ENCODE measurements at regions not wholly inside any gene's neighbourhood (a gene's known extent, or its start where the extent isn't known, plus 50 kb on each side); places are given as distances from the start of the nearest gene placed in this dataset.

- H3K27ac Mint-ChIP-seq: no peak overlapping the region
- H3K4me1 Mint-ChIP-seq: no peaks in the 10 kb centered on the region
- no peaks in the 10 kb centered on the region for H3K36me3 Mint-ChIP-seq (ENCODE audit: low read depth)
- H3K4me3 Mint-ChIP-seq: no peak overlapping the region
- no peaks in the 10 kb centered on the region for H3K27me3 Mint-ChIP-seq (ENCODE audit: low read depth)
- no peak for TF ChIP-seq CTCF (IDR thresholded peaks at IDR 0.05; ENCODE audit: unreplicated experiment in 3 of 3)
- peaks cover 20% of the 10 kb centered on the region for H3K9me3 Mint-ChIP-seq
Measured at GRCh38 chr4:54813674-54814073, 155.9 kb downstream of the KIT start.

GRCh38 chr4:54806351-54806750 lies 148.6 kb downstream of the KIT start:
- Mint-ChIP-seq H3K36me3 (ENCODE audit: low read depth) (no peaks in the 10 kb centered on the region), H3K4me3 (no peak overlapping the region)
- TF ChIP-seq CTCF (IDR thresholded peaks at IDR 0.05; ENCODE audit: unreplicated experiment in 3 of 3): no peak

GRCh38 chr4:54802336-54802735 lies 144.6 kb downstream of the KIT start:
- H3K27me3 Mint-ChIP-seq (ENCODE audit: low read depth): peaks cover 3% of the 10 kb centered on the region
- no peaks in the 10 kb centered on the region for H3K4me1 Mint-ChIP-seq
- H3K9me3 Mint-ChIP-seq: peaks cover 27% of the 10 kb centered on the region
- no peak for TF ChIP-seq CTCF (IDR thresholded peaks at IDR 0.05; ENCODE audit: unreplicated experiment in 3 of 3)
- no peak overlapping the region for H3K27ac Mint-ChIP-seq
- H3K4me3 Mint-ChIP-seq: no peak overlapping the region
- no peaks in the 10 kb centered on the region for H3K36me3 Mint-ChIP-seq (ENCODE audit: low read depth)

More at GRCh38 chr4:54806351-54806750, 148.6 kb downstream of the KIT start:
- peaks cover 37% of the 10 kb centered on the region for H3K9me3 Mint-ChIP-seq
- no peak overlapping the region for H3K27ac Mint-ChIP-seq
- H3K4me1 Mint-ChIP-seq: no peaks in the 10 kb centered on the region
- peaks cover 6% of the 10 kb centered on the region for H3K27me3 Mint-ChIP-seq (ENCODE audit: low read depth)

GRCh38 chr4:54800831-54801530 lies 143.2 kb downstream of the KIT start:
- Mint-ChIP-seq H3K27ac (no peak overlapping the region), H3K9me3 (peaks cover 20% of the 10 kb centered on the region), H3K36me3 (ENCODE audit: low read depth) (no peaks in the 10 kb centered on the region), H3K27me3 (ENCODE audit: low read depth) (peaks cover 3% of the 10 kb centered on the region), H3K4me1 (no peaks in the 10 kb centered on the region), H3K4me3 (no peak overlapping the region)
- TF ChIP-seq CTCF (IDR thresholded peaks at IDR 0.05; ENCODE audit: unreplicated experiment in 3 of 3): no peak

- Mint-ChIP-seq H3K9me3 (peaks cover 4% of the 10 kb centered on the region), H3K27ac (no peak overlapping the region), H3K36me3 (ENCODE audit: low read depth) (no peaks in the 10 kb centered on the region), H3K4me1 (no peaks in the 10 kb centered on the region), H3K4me3 (no peak overlapping the region), H3K27me3 (ENCODE audit: low read depth) (no peaks in the 10 kb centered on the region)
- no peak for TF ChIP-seq CTCF (IDR thresholded peaks at IDR 0.05; ENCODE audit: unreplicated experiment in 3 of 3)
Measured at GRCh38 chr4:54794579-54794978, 136.8 kb downstream of the KIT start.

- TF ChIP-seq CTCF (IDR thresholded peaks at IDR 0.05; ENCODE audit: unreplicated experiment in 3 of 3): no peak
- peaks cover 2% of the 10 kb centered on the region for H3K9me3 Mint-ChIP-seq
- H3K27me3 Mint-ChIP-seq (ENCODE audit: low read depth): no peaks in the 10 kb centered on the region
- H3K36me3 Mint-ChIP-seq (ENCODE audit: low read depth): no peaks in the 10 kb centered on the region
- no peak overlapping the region for H3K4me3 Mint-ChIP-seq
- H3K4me1 Mint-ChIP-seq: no peaks in the 10 kb centered on the region
- no peak overlapping the region for H3K27ac Mint-ChIP-seq
Measured at GRCh38 chr4:54793856-54794422, 136.2 kb downstream of the KIT start.

All from nephron (organoid).